HCT116 (cell line): ENCODE measurements at regions not wholly inside any gene's neighbourhood (a gene's known extent, or its start where the extent isn't known, plus 50 kb on each side); places are given as distances from the start of the nearest gene placed in this dataset.

ENCODE experiments used
- ATAC-seq: fragments of 200-7000 bp; cut with Tn5 transposase; 2 replicates; pipeline ENCODE4 v1.9.1; 2020; ENCODE audit warnings: mild to moderate bottlenecking, moderate library complexity
- BruUV-seq: library from RNA; stranded (reverse); fragments of 400-500 nt; replicated peaks from 2 replicates; lab custom pipeline; 2021; lab: Mats Ljungman, UMichigan
- CTCF ChIA-PET: fragments of 300-600 bp; sonication (Branson Sonifier 250); formaldehyde crosslinking; loops from one replicate; lab custom pipeline; 2021; ENCODE audit warnings: antibody characterized with exemption; lab: Charles Lee
- POLR2A ChIA-PET: fragments of 300-600, 350-600 bp; sonication (Branson Sonifier 250); formaldehyde crosslinking; loops from one replicate; lab custom pipeline; 2021; ENCODE audit warnings: antibody characterized with exemption; lab: Charles Lee
- RAD21 ChIA-PET, 2 experiments: fragments of 300-600 bp; sonication (Branson Sonifier 250); formaldehyde crosslinking; loops; one replicate each; lab custom pipeline; 2023; ENCODE audit warnings: low total read pairs in 2 of 2; ENCODE audit not compliant: uncharacterized antibody in 2 of 2, unreplicated experiment in 2 of 2, low non-redundant PET in 1 of 2; lab: Charles Lee
- DNase-seq: peaks from one replicate; pipeline ENCODE4 v3.0.0-alpha.2; 2010; ENCODE audit warnings: low read depth, low spot score
- H2AFZ ChIP-seq: fragments of 200-600 bp; shearing (Covaris generic), sonication (generic); 2 replicates; pipeline ENCODE4 v1.6.1; 2017; ENCODE audit warnings: low read depth, mixed run types, mixed read lengths, antibody characterized with exemption, low read length; ENCODE audit not compliant: poor library complexity, severe bottlenecking
- H3K27ac ChIP-seq: 2 replicates; pipeline ENCODE4 v1.5.1; 2012; ENCODE audit warnings: low read depth, low read length
- H3K27me3 ChIP-seq: fragments of 200-600 bp; sonication (generic); 2 replicates; pipeline ENCODE4 v1.6.1; 2016; ENCODE audit warnings: mixed run types, low read length, mixed read lengths; ENCODE audit not compliant: insufficient read depth
- H3K36me3 ChIP-seq, 2 experiments: fragments of 200-500 bp in 1 of 2; fragments of 200-600 bp in 1 of 2; sonication (Bioruptor generic) in 1 of 2; sonication (generic) in 1 of 2; 2 replicates each; pipeline versions ENCODE4 v1.5.1 to v1.6.1; 2014 to 2016; ENCODE audit warnings: low read length in 2 of 2, inconsistent platforms in 1 of 2, mixed read lengths in 1 of 2, mixed run types in 1 of 2; ENCODE audit not compliant: insufficient read depth in 2 of 2, control insufficient read depth in 1 of 2
- H3K4me1 ChIP-seq, 2 experiments: fragments of 200-600 bp in 1 of 2; sonication (generic) in 1 of 2; 2 replicates each; pipeline versions ENCODE4 v1.5.1 to v1.6.1; 2012 to 2017; ENCODE audit warnings: low read length in 2 of 2, inconsistent platforms in 1 of 2, mild to moderate bottlenecking in 1 of 2, mixed read lengths in 1 of 2, mixed run types in 1 of 2, moderate library complexity in 1 of 2; ENCODE audit not compliant: insufficient read depth in 2 of 2, control insufficient read depth in 1 of 2
- H3K4me2 ChIP-seq: fragments of 200-600 bp; sonication (generic); 2 replicates; pipeline ENCODE4 v1.6.1; 2017; ENCODE audit warnings: mixed run types, low read length, mixed read lengths
- H3K4me3 ChIP-seq, 2 experiments: fragments of 200-600 bp in 1 of 2; sonication (generic) in 1 of 2; replicated peaks in 1 of 2; 2 replicates each; pipeline ENCODE4 v1.5.1; 2011 to 2016; ENCODE audit warnings: low read length in 2 of 2, control low read depth in 1 of 2, low read depth in 1 of 2, mild to moderate bottlenecking in 1 of 2, mixed read lengths in 1 of 2, mixed run types in 1 of 2
- H3K79me2 ChIP-seq: fragments of 200-600 bp; sonication (generic); 2 replicates; pipeline ENCODE4 v1.6.1; 2017; ENCODE audit warnings: mild to moderate bottlenecking, mixed run types, low read length, moderate library complexity, mixed read lengths; ENCODE audit not compliant: insufficient read depth
- H3K9ac ChIP-seq: fragments of 200-600 bp; sonication (generic); 2 replicates; pipeline ENCODE4 v1.6.1; 2016; ENCODE audit warnings: low read length, mixed read lengths
- H3K9me2 ChIP-seq: fragments of 200-600 bp; sonication (generic), shearing (Covaris generic); 2 replicates; pipeline ENCODE4 v1.6.1; 2017; ENCODE audit warnings: mixed run types, mild to moderate bottlenecking, moderate library complexity; ENCODE audit not compliant: insufficient read depth
- H3K9me3 ChIP-seq, 2 experiments: fragments of 200-500 bp in 1 of 2; fragments of 200-600 bp in 1 of 2; sonication (Bioruptor generic) in 1 of 2; sonication (generic) in 1 of 2; 2 replicates each; pipeline ENCODE4 v1.6.1; 2014 to 2017; ENCODE audit warnings: low read length in 2 of 2, mixed read lengths in 2 of 2, inconsistent platforms in 1 of 2, low read depth in 1 of 2, mild to moderate bottlenecking in 1 of 2, mixed run types in 1 of 2, moderate library complexity in 1 of 2; ENCODE audit not compliant: control insufficient read depth in 1 of 2, insufficient read depth in 1 of 2
- H4K20me1 ChIP-seq: fragments of 200-600 bp; sonication (generic), shearing (Covaris generic); 2 replicates; pipeline ENCODE4 v1.6.1; 2017; ENCODE audit warnings: mixed run types, mild to moderate bottlenecking, moderate library complexity; ENCODE audit not compliant: insufficient read depth
- CEBPB ChIP-seq: IDR thresholded peaks from 2 replicates; pipeline ENCODE4 v1.6.1; 2012; ENCODE audit warnings: low read depth
- EZH2phosphoT487 ChIP-seq: fragments of 200-600 bp; IDR thresholded peaks from 2 replicates; pipeline ENCODE4 v1.6.1; 2018; ENCODE audit warnings: antibody characterized with exemption, borderline replicate concordance
- POLR2A ChIP-seq: IDR thresholded peaks from 2 replicates; pipeline ENCODE4 v1.7.0; 2011; ENCODE audit warnings: borderline replicate concordance; ENCODE audit not compliant: insufficient read depth, insufficient read length; ENCODE audit errors: extremely low read depth
- POLR2AphosphoS5 ChIP-seq: IDR thresholded peaks from 2 replicates; pipeline ENCODE4 v1.6.1; 2011; ENCODE audit warnings: mild to moderate bottlenecking, low read depth, low read length, moderate library complexity
- RAD21 ChIP-seq: IDR thresholded peaks from 2 replicates; pipeline ENCODE4 v1.6.1; 2012; ENCODE audit warnings: low read depth, mild to moderate bottlenecking
- REST ChIP-seq: IDR thresholded peaks from 2 replicates; pipeline ENCODE4 v1.6.1; 2012; ENCODE audit warnings: low read depth
- SIN3A ChIP-seq: IDR thresholded peaks from 2 replicates; pipeline ENCODE4 v1.6.1; 2012; ENCODE audit warnings: low read depth
- SP1 ChIP-seq: IDR thresholded peaks from 2 replicates; pipeline ENCODE4 v1.6.1; 2012; ENCODE audit warnings: low read depth
- YY1 ChIP-seq: IDR thresholded peaks from 2 replicates; pipeline ENCODE4 v1.6.1; 2011; ENCODE audit warnings: low read length, low read depth, moderate library complexity, mild to moderate bottlenecking; ENCODE audit not compliant: insufficient replicate concordance; ENCODE audit errors: extremely low read depth
- ZBTB33 ChIP-seq: IDR thresholded peaks from 2 replicates; pipeline ENCODE4 v1.6.1; 2011; ENCODE audit warnings: mild to moderate bottlenecking, low read length, moderate library complexity; ENCODE audit not compliant: insufficient replicate concordance; ENCODE audit errors: extremely low read depth
- ZFX ChIP-seq: fragments of 450-650 bp; IDR thresholded peaks from 2 replicates; pipeline ENCODE4 v1.6.1; 2017
- intact Hi-C: fragments of 100-400 bp; cut with micrococcal nuclease; formaldehyde crosslinking; loops from 2 replicates; pipeline ENCODE4 v1.10.0; 2022
- TF ChIP-seq, protein P1 (sequence below): IDR thresholded peaks from 2 replicates; pipeline ENCODE4 v1.6.1; 2012

- Histone ChIP-seq H3K9ac (no peak overlapping the region), H2AFZ (no peak overlapping the region), H3K27me3 (no peaks in the 10 kb centered on the region; the same call in 1 of the 2 replicates), H3K27ac (no peak overlapping the region), H3K9me2 (no peaks in the 10 kb centered on the region), H3K4me3 (no peak overlapping the region), H3K9me3 (no peaks in the 10 kb centered on the region), H3K4me2 (no peak overlapping the region), H4K20me1 (no peaks in the 10 kb centered on the region), H3K4me1 (no peaks in the 10 kb centered on the region), H3K79me2 (no peaks in the 10 kb centered on the region), H3K36me3 (no peaks in the 10 kb centered on the region)
- POLR2A ChIA-PET: no interaction called here
- intact Hi-C loops: no loop called here
- no peak for TF ChIP-seq EZH2phosphoT487
- no peak for TF ChIP-seq SIN3A
- TF ChIP-seq SP1: no peak
- no peak for TF ChIP-seq CEBPB
- no peak for TF ChIP-seq POLR2AphosphoS5
- no peak for TF ChIP-seq ZFX
- TF ChIP-seq RAD21: no peak
- TF ChIP-seq, protein P1, sequence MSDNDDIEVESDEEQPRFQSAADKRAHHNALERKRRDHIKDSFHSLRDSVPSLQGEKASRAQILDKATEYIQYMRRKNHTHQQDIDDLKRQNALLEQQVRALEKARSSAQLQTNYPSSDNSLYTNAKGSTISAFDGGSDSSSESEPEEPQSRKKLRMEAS: no peak
- TF ChIP-seq YY1: no peak
- no peak for TF ChIP-seq POLR2A
- TF ChIP-seq REST: no peak
- no peak for TF ChIP-seq ZBTB33
- DNase-seq: no peak
- CTCF ChIA-PET: no interaction called here
- RAD21 ChIA-PET: no interaction called here
- no peak for ATAC-seq
- BruUV-seq: no TSS peak
Observed at GRCh38 chr9:106058460-106058859, 364.1 kb downstream of the TMEM38B start.
